NCI-H1436 (cell line): ENCODE measurements at regions not wholly inside any gene's neighbourhood (a gene's known extent, or its start where the extent isn't known, plus 50 kb on each side); places are given as distances from the start of the nearest gene placed in this dataset.
"Not testable (repeated sequence)": the region's sequence is repeated elsewhere in the genome, so short reads cannot be mapped to it uniquely, and the experiment has no call there.

ENCODE experiments used
- DNase-seq: peaks from one replicate; lab custom pipeline; 2025; lab: John Stamatoyannopoulos, UW

DNA sequence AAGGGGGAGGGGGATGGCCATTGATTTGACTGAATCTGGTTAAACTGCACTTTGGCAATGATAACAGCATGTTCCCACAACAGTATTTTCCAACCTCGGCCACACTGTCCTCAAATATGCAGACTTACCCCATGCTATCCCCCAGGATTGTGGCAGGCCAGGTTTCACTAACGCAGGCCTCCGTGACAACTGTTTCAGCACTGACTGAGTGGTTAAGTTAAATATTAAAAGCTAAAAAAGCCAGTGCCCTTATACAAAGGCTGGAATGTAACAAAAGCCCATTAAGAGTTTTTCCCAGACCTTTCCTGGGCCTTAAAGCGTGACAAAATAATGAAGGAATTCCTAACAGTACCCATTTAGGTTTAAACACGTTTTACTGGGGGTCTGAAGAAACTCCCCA, 202.9 kb downstream of the USP25 start:
- DNase-seq: no peak

DNA sequence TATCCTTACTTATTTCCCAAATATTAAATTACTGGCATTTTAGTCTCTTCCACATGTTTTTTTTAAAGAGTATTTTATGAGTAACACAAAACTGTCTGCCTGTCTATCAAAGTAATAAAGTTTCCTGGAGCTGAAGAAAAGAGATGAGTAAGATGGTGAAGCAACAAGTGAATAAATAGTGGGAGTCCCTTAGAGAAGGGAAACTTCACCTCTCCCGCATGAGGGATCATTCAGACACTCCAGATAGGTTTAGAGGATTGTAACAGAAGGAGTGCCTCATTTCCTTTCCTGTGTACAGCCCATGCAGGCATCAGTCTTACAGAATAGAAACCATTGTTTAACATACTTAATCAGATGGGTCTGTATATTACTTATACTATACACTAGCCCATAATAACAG, 205.7 kb downstream of the USP25 start:
- DNase-seq: no peak

DNA sequence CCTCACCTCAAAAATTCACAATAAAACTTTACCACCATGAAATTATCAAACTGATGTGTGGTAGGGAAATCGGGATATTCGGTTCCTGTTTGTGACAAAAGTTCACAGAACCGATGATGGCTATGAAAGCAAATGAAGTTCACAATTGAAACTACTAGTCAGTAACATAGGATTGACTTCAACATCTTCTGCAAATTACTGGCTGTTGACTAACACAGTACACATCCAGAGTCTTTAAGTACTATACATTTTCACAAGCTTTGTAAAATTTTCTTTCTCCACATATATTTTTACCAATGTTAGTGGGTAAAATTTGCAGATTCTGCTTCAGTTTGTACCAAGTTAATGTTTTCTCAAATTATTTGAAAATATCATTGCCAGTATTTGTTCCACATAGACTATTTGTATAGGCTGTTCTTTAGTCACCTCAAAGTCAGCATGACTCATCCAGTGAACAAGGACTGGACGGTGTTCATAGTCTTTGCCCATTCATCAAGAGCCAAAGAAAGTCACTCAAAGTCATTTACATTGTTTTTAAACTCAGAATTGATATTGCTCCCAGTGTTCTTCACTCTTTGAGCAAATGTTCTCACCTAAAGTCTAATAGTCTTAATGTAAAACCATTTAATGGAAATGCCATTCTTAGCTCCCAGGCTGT, 213.4 kb downstream of the USP25 start:
- no peak for DNase-seq

DNA sequence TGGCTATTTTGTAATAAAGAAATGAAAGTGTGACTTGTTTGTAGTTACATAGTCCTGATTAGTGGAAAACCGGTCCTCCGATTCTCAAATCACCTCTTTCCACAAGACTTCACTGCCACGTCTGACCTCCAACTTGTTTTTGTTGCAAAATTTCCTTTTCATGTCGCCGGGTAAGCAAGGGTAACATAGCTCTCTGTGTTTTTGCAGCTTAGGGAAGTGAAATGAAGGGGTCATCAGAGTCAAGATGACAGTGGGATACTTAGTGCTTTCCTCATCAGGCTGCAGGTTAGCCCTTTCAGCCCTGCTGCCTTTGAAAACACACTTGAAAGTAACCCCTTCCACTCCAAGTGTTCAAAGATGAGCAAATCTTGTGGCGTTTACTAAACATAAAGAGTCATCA, 217.9 kb downstream of the USP25 start:
- no peak for DNase-seq

DNA sequence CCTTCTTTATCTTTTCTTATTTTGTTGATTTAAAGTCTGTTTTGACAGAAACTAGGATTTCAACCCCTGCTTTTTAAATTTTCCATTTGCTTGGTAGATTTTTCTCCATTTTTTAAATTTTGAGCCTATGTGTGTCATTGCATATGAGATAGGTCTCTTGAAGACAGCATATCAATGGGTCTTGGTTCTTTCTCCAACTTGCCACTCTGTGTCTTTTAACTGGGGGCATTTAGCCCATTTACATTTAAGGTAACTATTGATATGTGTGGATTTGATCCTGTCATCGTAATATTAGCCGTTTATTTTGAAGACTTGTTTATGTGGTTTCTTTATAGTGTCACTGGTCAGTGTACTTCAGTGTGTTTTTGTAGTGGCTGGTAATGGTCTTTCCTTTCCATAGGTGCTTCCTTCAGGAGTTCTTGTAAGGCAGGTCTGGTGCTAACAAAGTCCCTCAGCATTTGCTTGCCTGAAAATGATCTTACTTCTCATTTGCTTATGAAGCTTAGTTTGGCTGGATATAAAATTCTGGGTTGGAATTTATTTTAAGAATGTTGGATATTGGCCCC, 223.9 kb downstream of the USP25 start:
- no peak for DNase-seq

DNA sequence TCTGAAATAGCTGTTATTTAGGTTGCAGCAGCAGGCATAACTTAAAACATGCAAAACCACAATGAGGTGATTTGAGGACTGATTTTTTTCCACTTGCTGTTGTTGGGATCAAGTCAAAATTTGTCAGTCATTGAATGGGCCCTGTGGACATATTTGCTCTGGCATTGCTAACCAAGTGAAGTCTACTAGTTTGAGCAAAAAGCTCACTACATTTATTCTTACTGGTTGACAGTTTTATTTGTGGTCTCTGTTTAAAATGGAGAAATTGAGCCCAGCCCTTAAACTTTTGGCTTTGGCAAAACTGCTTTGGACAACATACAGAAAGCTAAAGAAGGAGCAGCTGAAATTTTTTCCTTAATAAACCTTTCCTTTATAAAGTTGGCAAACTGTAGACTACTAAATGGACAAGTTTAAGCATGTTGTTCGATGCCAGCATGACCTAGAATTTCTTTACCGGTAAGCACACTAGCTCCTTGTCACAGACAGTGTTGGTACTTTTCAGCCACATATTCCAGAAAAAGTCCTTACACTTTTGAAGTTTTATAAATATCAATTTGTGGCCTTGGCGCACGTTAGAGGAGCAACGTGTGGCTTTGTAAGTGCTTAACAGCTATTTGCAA, 234.6 kb downstream of the USP25 start:
- no peak for DNase-seq

DNA sequence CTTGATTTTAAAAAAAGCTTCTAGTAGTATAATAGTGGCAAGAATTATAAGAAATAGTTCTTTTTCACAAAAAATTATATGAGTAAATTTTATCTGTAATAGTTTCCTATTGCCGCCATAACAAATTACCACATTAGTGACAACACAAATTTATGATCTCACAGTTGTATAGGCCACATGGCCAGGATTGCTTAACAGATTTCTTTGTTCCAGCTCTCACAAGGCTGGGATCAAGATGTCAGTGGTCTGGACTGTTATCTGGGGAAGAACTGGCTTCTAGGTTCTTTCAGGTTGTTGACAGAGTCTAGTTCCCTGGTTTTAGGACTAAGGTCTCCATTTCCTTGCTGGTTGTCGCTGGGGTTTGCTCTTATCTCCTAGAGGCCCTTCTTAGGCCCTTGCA, 236.4 kb downstream of the USP25 start:
- DNase-seq: no peak

DNA sequence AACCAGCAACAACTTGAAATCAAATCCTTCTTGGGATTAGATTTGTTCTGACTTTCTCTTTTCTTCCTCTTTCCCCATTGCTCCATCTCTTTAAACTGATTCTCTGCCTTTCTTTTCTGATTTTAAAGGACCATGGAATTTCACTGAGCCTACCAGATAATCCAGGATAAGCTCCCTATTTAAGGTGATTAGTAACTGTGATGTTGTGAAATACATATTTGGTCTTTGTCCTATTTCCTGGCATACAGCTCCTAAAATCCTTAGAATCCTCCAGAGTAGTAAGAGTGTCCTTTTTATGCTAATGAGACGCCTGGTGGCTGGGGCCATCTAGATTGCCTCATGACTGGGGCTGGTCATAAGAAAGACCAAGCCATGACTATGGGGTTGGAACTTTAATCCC, 236.9 kb downstream of the USP25 start:
- DNase-seq: no peak

DNA sequence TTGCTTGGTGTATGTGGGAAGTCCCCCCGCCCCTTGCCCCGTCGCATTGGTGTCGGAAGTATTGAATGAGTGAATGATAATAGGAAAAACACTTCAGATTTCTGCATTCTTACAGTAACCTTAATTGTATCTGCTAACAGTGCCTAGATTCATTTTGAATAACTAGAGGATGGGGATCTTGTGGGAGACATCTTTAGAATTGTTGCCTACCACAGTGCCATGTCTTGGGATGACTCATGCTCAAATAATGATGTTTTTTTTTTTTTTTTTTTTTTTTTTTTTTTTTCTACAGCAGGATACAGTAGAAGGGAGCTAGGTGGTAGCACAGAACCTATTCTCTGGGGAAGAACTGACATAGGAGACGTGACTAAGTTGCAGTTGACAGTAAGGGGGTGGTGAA, 237.9 kb downstream of the USP25 start:
- no peak for DNase-seq

DNA sequence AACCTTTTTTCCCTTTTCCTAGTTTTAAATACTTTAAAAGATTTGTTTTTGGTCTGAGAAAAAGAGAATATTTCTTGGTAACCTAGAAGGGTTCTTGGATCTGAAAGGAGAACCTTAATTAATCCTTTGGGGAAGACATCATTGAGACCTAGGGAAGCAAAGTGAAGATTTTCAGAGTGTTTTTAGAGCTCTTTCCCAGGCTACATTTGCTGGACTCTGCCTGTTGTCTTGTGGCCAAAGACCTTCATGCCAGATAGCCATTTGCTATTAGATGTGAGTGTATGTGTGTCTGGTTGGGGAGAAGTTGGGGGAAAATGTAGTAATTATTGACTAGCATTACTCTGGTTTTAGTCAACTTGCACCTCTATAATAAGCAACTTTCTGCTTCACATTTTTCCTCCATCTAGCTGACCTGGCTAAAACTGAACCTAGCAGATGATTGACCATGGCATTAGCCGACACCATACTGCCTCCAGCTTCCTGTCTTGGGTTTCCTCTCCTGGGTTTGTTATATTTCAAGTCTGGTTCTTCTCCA, 239.1 kb downstream of the USP25 start:
- DNase-seq: no peak

DNA sequence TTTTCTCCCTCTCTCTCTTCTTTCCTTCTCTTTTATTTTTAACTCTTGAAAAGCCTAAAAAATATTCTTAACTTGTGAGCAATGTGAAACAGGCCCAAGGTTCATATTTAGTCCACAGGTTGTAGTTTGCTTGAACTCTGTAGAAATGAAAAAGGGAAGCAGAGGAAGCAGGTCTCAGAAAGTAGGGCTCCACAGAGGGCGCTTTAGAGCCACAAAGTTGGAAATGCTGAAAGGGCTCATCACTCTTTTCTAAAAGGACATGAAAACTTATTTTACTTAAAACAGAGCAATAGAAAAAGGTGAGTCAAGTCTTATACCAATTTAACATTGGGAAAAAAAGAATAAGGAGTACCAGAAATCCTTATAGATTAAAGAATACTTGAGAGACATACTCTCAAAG, 247.0 kb downstream of the USP25 start:
- no peak for DNase-seq

DNA sequence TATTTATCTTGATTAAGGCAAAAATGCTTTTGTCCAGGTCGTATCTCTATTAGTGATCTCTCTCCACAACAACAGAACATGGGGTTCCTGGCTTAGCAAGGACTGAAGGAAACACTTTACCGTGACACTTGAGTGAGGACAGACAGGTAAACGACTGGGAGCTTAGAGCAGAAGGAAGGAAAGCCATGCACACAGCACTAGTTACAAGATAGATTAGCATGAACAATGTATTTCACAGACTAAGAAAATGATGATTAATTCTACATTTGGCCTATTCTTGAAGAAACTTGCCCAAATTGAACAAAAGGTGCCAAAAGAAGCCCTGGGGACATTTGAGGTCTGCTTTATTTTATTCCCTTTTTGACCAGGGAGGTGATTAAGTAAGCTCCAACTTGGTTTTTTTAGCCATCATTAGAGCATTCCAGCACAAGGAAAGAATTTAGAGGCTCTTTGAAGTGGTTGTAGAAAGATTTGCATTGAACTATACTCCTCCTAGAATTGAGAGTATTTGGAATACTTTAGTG, 248.5 kb downstream of the USP25 start:
- DNase-seq: no peak

DNA sequence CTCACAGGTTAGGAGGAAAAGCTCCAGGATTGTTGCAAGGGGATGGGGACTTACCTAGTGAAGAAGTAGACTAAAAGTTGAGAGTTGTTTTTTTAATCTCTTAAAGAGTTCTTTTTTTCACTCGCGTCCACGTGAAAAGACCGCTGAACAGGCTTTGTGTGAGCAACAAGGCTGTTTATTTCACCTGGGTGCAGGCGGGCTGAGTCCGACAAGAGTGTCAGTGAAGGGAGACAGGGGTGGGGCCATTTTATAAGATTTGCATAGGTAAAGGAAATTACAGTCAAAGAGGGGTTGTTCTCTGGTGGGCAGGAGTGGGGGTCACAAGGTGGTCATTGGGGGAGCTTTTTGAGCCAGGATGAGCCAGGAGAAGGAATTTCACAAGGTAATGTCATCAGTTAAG, 249.7 kb downstream of the USP25 start:
- not testable (repeated sequence) for DNase-seq

DNA sequence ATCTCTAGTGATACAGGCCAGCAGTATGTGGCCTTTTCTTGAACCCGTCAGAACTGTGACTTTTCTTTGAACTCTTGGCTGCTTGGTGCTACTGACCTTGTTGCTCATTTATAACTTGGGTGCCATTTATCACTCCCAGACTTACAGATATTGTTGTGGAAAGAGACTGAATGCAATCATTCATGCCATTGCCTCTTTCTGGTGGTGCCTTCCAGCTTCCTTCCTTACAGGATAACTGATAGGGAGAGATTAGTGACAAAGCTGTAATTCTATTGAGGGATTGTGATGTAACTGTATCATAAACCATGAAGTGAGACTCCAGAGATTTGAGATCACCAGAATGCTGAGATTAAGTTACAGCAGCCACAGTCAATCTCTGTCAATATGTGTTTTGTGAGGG, 256.5 kb downstream of the USP25 start:
- no peak for DNase-seq

DNA sequence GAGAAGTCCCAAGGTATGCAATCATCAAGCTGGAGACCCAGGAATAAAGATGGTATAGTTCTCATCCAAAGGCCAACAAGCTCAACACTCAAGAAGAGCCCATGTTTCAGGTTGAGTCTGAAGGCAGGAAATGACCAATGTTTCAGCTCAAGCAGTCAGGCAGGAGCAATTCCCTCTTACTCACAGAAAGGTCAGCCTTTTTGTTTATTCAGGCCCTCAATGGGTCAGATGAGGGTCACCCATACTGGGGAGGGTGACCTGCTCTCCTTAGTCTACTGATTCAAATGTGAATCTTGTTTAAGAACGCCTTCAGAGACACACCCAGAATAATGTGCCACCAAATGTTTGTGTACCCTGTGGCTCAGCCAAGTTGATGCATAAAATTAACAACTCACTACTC, 262.4 kb downstream of the USP25 start:
- DNase-seq: no peak

DNA sequence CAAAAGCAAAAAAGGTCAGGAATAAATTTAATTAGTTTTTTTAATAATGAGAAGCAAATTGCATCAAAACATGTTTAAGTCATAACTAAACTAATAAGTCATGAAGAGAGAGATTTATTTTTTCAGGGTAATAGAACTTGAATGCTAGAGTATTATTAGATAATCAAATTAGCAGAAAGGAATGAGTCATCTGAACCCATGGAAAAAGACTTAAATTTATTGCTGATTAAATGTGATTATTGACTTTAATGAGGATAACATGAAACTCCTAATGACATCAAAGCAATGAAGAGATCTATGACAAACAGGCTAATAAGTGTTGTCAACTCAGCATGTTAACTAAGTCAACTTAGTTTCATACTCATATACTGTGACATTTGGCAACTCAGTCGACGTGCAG, 264.2 kb downstream of the USP25 start:
- DNase-seq: no peak

DNA sequence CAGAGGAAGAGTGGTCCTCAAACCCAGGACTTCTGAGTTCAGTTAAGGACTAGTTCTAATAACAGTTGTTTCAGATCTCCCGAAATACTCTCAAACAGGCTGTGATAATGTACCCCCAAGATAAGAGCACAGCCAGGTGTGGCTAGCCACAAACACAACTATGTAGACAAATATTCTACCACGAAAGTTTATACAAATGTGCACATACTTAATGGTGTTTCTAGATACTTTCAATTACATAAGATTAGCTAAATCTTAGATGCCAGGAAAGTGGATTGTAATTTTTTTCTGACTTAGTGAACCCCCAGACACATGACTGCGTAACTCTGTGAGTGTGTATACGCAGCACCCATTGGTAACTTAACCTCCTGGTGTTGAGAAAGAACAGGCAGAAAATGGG, 270.0 kb downstream of the USP25 start:
- DNase-seq: no peak

DNA sequence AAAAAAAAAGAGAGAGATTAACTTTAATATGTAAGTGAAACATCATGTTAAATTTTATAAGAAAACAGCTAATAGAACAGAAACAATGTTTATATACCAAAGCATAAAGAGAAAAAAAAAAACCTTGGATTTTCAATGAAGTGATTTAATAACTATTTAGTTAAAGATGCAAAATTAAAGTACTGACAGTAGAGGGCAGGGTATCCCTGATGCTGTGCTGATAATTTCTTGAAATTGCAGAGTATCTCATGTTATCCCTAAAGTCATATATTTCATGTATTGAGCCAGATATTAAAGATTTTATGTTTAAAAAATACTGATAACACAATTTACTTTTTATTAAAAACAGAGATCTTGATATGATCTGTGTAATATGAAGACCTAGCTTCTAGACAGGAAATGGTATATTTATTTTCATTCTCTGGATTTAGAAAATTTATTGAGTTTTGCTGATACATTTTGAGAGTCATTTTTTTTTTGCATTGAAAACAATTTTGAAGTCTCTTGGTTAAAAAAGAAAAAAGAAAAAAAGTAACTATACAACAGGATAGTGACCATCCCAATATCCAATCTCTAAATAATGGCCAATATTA, 273.2 kb downstream of the USP25 start:
- no peak for DNase-seq

DNA sequence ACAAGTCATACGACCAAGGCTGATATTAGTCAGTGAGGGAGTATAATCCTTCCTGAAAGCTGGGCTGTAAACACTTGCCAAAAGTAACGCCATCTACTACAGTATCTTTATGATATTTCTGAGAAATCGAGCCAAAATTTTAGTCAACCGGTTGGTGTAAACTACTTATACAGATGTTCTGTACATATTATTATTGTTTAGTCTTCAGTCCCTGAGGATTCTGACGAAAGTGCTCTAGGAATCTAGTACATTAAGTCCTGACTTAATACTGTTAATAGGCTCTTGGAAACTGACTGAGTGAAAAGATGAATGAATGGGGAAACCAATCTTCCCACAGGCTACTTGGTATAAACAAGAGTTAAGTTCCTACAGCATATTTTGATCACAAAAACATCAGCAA, 274.3 kb downstream of the USP25 start:
- DNase-seq: no peak

DNA sequence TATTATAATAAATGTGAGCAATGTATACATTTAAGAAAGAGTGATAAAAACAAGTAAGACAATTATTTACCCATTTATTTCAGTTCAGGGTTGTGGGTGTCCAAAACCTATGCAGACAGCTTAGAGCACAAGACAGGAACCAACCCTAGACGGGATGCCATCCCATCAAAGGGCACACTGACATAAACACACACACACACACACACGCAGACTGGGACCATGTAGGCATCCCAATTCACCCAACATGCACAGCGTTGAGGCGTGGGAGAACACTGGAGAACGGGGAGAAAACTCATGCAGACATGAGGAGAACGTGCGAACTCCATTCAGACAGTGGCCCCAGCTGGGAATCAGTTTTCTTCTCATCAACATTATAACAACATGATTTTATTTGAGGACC, 274.7 kb downstream of the USP25 start:
- no peak for DNase-seq

DNA sequence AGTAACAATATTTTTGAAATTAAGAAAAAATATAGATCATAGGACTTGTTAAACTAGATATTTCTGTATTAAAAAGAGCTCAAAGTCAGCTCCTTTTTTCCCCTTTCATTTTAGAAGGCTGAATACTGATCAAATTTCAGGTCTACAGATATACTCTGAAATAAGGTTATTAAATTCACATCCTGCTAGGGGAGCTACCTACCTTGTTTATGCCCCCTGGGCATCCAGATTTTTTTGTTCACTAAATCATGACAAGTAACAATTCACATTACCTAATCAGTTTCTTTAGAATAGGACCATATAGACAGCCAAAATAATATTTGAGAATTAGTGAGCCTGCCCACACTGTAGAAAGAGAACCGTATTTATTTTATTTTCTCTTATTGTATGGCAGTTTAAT, 276.2 kb downstream of the USP25 start:
- no peak for DNase-seq

DNA sequence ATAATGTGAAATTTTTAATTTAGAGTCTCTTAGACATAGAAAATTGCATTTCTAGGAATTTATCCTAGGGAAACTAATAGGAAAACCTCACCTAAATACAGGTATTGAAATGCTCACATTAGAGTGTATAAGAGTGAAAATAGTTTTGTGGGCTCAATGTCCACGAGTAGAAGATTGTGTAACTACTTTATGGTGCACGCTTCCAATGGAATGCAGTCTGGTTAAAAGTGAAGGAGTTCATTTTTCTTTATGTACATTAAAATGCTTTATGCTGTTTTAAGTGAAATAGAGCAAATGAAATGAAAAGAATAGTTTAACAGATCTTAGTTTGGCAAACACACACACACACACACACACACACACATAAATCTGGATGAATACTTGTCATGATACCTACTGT, 278.2 kb downstream of the USP25 start:
- DNase-seq: no peak

DNA sequence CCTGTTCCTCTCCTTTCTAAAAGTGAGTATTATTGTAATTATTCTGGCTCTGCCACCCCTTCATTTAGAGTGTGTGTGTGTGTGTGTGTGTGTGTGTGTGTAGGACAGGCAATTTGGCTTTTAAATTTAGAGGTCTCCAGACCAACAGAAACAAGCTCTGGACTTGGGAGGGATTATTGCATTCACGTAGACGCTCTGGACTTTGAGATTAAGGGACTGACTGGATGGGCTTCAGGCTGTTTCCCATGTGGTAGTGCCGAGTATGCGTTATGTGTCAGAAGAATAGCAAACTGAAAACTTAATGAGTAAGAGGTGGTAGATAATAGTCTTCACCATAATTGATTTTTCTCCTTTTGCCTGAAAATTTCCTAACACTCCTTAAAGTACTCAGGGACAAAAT, 281.9 kb downstream of the USP25 start:
- no peak for DNase-seq
